GM12878 (cell line): ENCODE measurements at regions not wholly inside any gene's neighbourhood (a gene's known extent, or its start where the extent isn't known, plus 50 kb on each side); places are given as distances from the start of the nearest gene placed in this dataset.

Experiments used
- ATAC-seq: fragments of 200-7000 bp; cut with Tn5 transposase; 3 replicates; pipeline ENCODE4 v1.9.1; 2020; ENCODE audit warnings: mild to moderate bottlenecking, moderate library complexity
- BruUV-seq: library from RNA; stranded (reverse); fragments of 400-500 nt; replicated peaks from 2 replicates; lab custom pipeline; 2021; lab: Mats Ljungman, UMichigan
- CTCF ChIA-PET: fragments of 300-600 bp; sonication (Branson Sonifier 250); formaldehyde crosslinking; extraction: SDS; loops from one replicate; lab custom pipeline; 2021; ENCODE audit warnings: inconsistent platforms; lab: Yijun Ruan, JAX
- POLR2A ChIA-PET: fragments of 350-600 bp; formaldehyde crosslinking; extraction: SDS; loops from one replicate; lab custom pipeline; 2021; ENCODE audit warnings: inconsistent platforms; lab: Charles Lee
- RAD21 ChIA-PET: fragments of 300-600 bp; sonication (Branson Sonifier 250); formaldehyde crosslinking; loops from one replicate; lab custom pipeline; 2023; ENCODE audit warnings: antibody characterized with exemption; ENCODE audit not compliant: unreplicated experiment; lab: Charles Lee
- SMC1A ChIA-PET: fragments of 300-600 bp; sonication (Branson Sonifier 250); formaldehyde crosslinking; loops from one replicate; lab custom pipeline; 2023; ENCODE audit not compliant: unreplicated experiment, uncharacterized antibody; lab: Charles Lee
- DNase-seq: peaks from one replicate; pipeline ENCODE4 v3.0.0-alpha.2; 2011; ENCODE audit warnings: low read depth, low spot score
- FAIRE-seq: peaks from 3 replicates; lab custom pipeline; 2011; peaks lifted over from hg19 to GRCh38; lab: Jason Lieb, UNC
- H2AFZ ChIP-seq: 2 replicates; pipeline ENCODE4 v1.6.0; 2011; ENCODE audit warnings: low read depth, low read length, control low read depth; ENCODE audit not compliant: control insufficient read depth
- H3K27ac ChIP-seq: 2 replicates; pipeline ENCODE4 v1.5.1; 2011; ENCODE audit warnings: control low read depth; ENCODE audit not compliant: control insufficient read depth, insufficient read depth
- H3K27me3 ChIP-seq, 2 experiments: replicated peaks in 1 of 2; 2 replicates each; pipeline versions ENCODE4 v1.6.0 to v1.6.1; 2011; ENCODE audit warnings: low read length in 1 of 2; ENCODE audit not compliant: control insufficient read depth in 2 of 2, insufficient read depth in 2 of 2
- H3K36me3 ChIP-seq, 2 experiments: 2 replicates each; pipeline ENCODE4 v1.5.1; 2011; ENCODE audit warnings: low read length in 1 of 2; ENCODE audit not compliant: control insufficient read depth in 2 of 2, insufficient read depth in 2 of 2
- H3K4me1 ChIP-seq: 2 replicates; pipeline ENCODE4 v1.6.1; 2011; ENCODE audit warnings: mild to moderate bottlenecking, low read length, moderate library complexity, mixed read lengths; ENCODE audit not compliant: control insufficient read depth, insufficient read depth
- H3K4me2 ChIP-seq: 2 replicates; pipeline ENCODE4 v1.6.0; 2011; ENCODE audit warnings: control low read depth; ENCODE audit not compliant: control insufficient read depth, insufficient read depth
- H3K4me3 ChIP-seq: fragments of 200-600 bp; sonication (generic); 2 replicates; pipeline ENCODE4 v1.5.1; 2016
- H3K79me2 ChIP-seq: 2 replicates; pipeline ENCODE4 v1.6.0; 2011; ENCODE audit warnings: low read length; ENCODE audit not compliant: control insufficient read depth, insufficient read depth
- H3K9ac ChIP-seq: 2 replicates; pipeline ENCODE4 v1.8.0; 2011; ENCODE audit warnings: low read length, control low read depth, mixed read lengths; ENCODE audit not compliant: control insufficient read depth, insufficient read depth
- H3K9me3 ChIP-seq: replicated peaks from 3 replicates; pipeline ENCODE4 v1.5.1; 2011; ENCODE audit warnings: mild to moderate bottlenecking, low read length; ENCODE audit not compliant: control insufficient read depth, insufficient read depth
- H4K20me1 ChIP-seq: 2 replicates; pipeline ENCODE4 v1.6.0; 2011; ENCODE audit not compliant: control insufficient read depth, insufficient read depth
- BRCA1 ChIP-seq: IDR thresholded peaks from 2 replicates; pipeline ENCODE4 v1.6.1; 2011; ENCODE audit warnings: low read depth, low read length, improper control_type of control experiment
- CBX3 ChIP-seq: fragments of 200-600 bp; sonication (generic); IDR thresholded peaks from 2 replicates; pipeline ENCODE4 v1.6.1; 2016; ENCODE audit warnings: low read depth, borderline replicate concordance
- CREB1 ChIP-seq: IDR thresholded peaks from 2 replicates; pipeline ENCODE4 v1.6.1; 2012; ENCODE audit warnings: low read depth, mild to moderate bottlenecking, inconsistent platforms
- CREM ChIP-seq: IDR thresholded peaks from 2 replicates; pipeline ENCODE4 v1.6.1; 2014; ENCODE audit warnings: antibody characterized with exemption, low read depth
- NKRF ChIP-seq: fragments of 450-650 bp; conservative IDR thresholded peaks from 2 replicates; pipeline ENCODE4 v1.6.1; 2017; ENCODE audit warnings: mild to moderate bottlenecking, moderate library complexity
- RAD21 ChIP-seq: IDR thresholded peaks from 2 replicates; pipeline ENCODE4 v1.6.1; 2011; ENCODE audit warnings: mild to moderate bottlenecking, low read depth, low read length, moderate library complexity; ENCODE audit not compliant: insufficient read depth
- REST ChIP-seq: IDR thresholded peaks from 2 replicates; pipeline ENCODE4 v1.6.1; 2012; ENCODE audit warnings: mild to moderate bottlenecking, low read depth, low read length
- RFX5 ChIP-seq: IDR thresholded peaks from 2 replicates; pipeline ENCODE4 v1.6.1; 2011; ENCODE audit warnings: low read depth, low read length, improper control_type of control experiment
- SP1 ChIP-seq: IDR thresholded peaks from one replicate; pipeline ENCODE4 v1.6.1; 2011; ENCODE audit warnings: low read depth, low read length
- ZNF217 ChIP-seq: fragments of 450-650 bp; IDR thresholded peaks from 2 replicates; pipeline ENCODE4 v1.6.1; 2017; ENCODE audit warnings: antibody characterized with exemption, mild to moderate bottlenecking
- ZNF274 ChIP-seq: IDR thresholded peaks from one replicate; pipeline ENCODE4 v1.8.0; 2011; ENCODE audit not compliant: insufficient read length, insufficient read depth
- WGBS: methylation state at CpG from one replicate; pipeline ENCODE4 v1.1.6; 2016; ENCODE audit warnings: low lambda C conversion rate; ENCODE audit not compliant: insufficient replicate concordance, insufficient coverage; ENCODE audit errors: missing lambda C conversion rate; 5-methylcytosine and 5-hydroxymethylcytosine counted together
- in situ Hi-C: fragments of 300-500 bp; cut with MboI; formaldehyde crosslinking; loops from 9 replicates; pipeline ENCODE4 v1.14.3; 2018; ENCODE audit warnings: mixed read lengths
- intact Hi-C: fragments of 100-400 bp; cut with micrococcal nuclease; formaldehyde crosslinking; loops from one replicate; pipeline ENCODE4 v1.14.2; 2022; ENCODE audit not compliant: unreplicated experiment

GRCh38 chr16:85367485-85367884 is 245.6 kb upstream of the GSE1 start:
- H3K27ac ChIP-seq, result no peak overlapping the region
- FAIRE-seq (no peak), ATAC-seq (no peak), DNase-seq (no peak)
- no peaks in the 10 kb centered on the region for H3K79me2 ChIP-seq
- no peak overlapping the region for H3K4me3 ChIP-seq
- ChIA-PET SMC1A (interaction anchor here (1.2 kb wide), 1 partner anchor 242 kb away, joined by 3 read pairs; no protein-coding TSS in a partner anchor), POLR2A (no interaction called here), CTCF (interaction anchor here (1.0 kb wide), 1 partner anchor 115 kb away, joined by 3 read pairs; no protein-coding TSS in a partner anchor), RAD21 (interaction anchor here (0.7 kb wide), 1 partner anchor 1930 kb away, joined by 3 read pairs; no protein-coding TSS in a partner anchor)
- no peaks in the 10 kb centered on the region for H4K20me1 ChIP-seq
- intact Hi-C loops, result no loop called here
- H3K4me1 ChIP-seq, result no peaks in the 10 kb centered on the region
- 0 out of 2 replicates have a peak, but pooled peaks have one; percentile 36 for TF ChIP-seq RFX5
- no peak for TF ChIP-seq CREM
- no peak for TF ChIP-seq SP1
- TF ChIP-seq NKRF, result no peak
- 76% methylated on average over 11 of the region's 12 CpGs for WGBS
- H2AFZ ChIP-seq, result no peak overlapping the region
- no peak overlapping the region for H3K4me2 ChIP-seq
- H3K9ac ChIP-seq, result no peak overlapping the region
- in situ Hi-C loops, result no loop called here
- no peaks in the 10 kb centered on the region; the same call in 2 of the 3 replicates for H3K9me3 ChIP-seq
- no TSS peak for BruUV-seq
- H3K36me3 ChIP-seq, result no peaks in the 10 kb centered on the region
- peaks cover 1 to 2% of the 10 kb centered on the region in 2 experiments; a peak in 2 of 4 replicates for H3K27me3 ChIP-seq

- Histone ChIP-seq H4K20me1 (no peaks in the 10 kb centered on the region), H3K36me3 (no peaks in the 10 kb centered on the region), H3K4me1 (no peaks in the 10 kb centered on the region), H3K4me2 (no peak overlapping the region), H3K27me3 (peaks cover 1 to 2% of the 10 kb centered on the region in 2 experiments; a peak in 2 of 4 replicates), H3K9ac (no peak overlapping the region), H3K4me3 (no peak overlapping the region), H3K9me3 (no peaks in the 10 kb centered on the region; the same call in 2 of the 3 replicates), H3K79me2 (no peaks in the 10 kb centered on the region), H2AFZ (no peak overlapping the region), H3K27ac (no peak overlapping the region)
- DNase-seq (no peak), FAIRE-seq (no peak), ATAC-seq (no peak)
- WGBS, result 24% methylated on average over 7 of the region's 7 CpGs
- in situ Hi-C loops (no loop called here), intact Hi-C loops (no loop called here)
- ChIA-PET POLR2A (no interaction called here), CTCF (interaction anchor here (0.5 to 1.3 kb wide), 6 partner anchors 12 to 450 kb away, joined by 3 read pairs; no protein-coding TSS in a partner anchor), SMC1A (no interaction called here), RAD21 (no interaction called here)
- BruUV-seq, result no TSS peak
- no peak for TF ChIP-seq CREB1
- TF ChIP-seq CBX3, result no peak
- no peak for TF ChIP-seq REST
- no peak for TF ChIP-seq ZNF274
- no peak for TF ChIP-seq ZNF217
- TF ChIP-seq RAD21, result no peak
- TF ChIP-seq BRCA1, result no peak
These were observed 244.1 kb upstream of the GSE1 start for GRCh38 chr16:85369060-85369459.
